ENCODE measurements at regions not wholly inside any gene's neighbourhood (a gene's known extent, or its start where the extent isn't known, plus 50 kb on each side); places are given as distances from the start of the nearest gene placed in this dataset.

DNA sequence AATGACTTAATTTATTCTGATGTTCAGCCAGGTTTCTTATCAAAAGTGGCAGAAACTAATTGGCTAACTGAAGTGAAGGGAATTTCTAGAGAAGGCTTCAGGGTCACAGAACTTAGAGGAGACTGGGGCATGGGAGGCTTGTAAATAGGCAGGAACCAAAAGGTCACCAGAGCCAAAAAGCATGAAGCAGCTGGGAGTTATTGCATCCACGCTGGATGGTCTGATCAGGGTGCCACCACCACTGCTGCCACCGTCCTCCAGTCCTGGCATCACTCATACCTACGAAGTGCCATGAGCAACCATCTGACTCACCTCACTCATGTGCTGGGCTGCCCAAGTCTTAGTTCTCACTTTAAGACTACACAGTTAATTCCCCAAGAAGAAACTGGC is 82.5 kb upstream of the DPH5 start:
- Histone ChIP-seq H3K4me1 (ENCODE audit: control insufficient read depth, insufficient read depth, low read length) (no peaks in the 10 kb centered on the region), H3K9me3 (ENCODE audit: control insufficient read depth, insufficient read depth, low read length) (no peaks in the 10 kb centered on the region), H3K9ac (ENCODE audit: low read depth, low read length) (no peak overlapping the region), H3K27me3 (ENCODE audit: control insufficient read depth, insufficient read depth, low read length) (no peaks in the 10 kb centered on the region), H3K4me3 (ENCODE audit: low read depth, low read length) (no peak overlapping the region), H3K27ac (ENCODE audit: low read depth, low read length) (no peak overlapping the region), H3K36me3 (ENCODE audit: control insufficient read depth, insufficient read depth, low read length) (no peaks in the 10 kb centered on the region)

DNA sequence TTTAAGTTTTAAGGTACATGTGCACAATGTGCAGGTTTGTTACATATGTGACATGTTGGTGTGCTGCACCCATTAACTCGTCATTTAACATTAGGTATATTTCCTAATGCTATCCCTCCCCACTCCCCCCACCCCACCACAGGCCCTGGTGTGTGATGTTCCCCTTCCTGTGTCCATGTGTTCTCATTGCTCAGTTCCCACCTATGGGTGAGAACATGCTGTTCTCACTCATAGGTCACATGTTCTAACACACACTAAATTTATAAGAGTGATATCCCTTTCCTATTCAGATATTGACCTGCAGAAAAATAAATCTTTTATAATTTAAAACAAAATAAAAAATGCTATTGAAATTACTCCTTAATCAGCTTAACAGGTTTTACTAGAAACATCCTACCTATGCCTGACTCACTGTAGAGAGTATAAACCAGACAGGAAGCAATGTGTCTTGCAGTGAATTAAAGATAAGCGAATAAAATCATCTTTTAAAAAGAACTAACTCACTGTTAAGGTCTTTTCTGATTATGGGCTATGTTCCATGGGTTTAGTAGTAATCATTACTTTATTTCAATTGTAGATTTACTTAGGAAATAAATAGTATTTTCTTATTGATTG is 82.0 kb upstream of the DPH5 start:
- H3K4me3 ChIP-seq (ENCODE audit: low read depth, low read length): no peak overlapping the region
- no peak overlapping the region for H3K27ac ChIP-seq (ENCODE audit: low read depth, low read length)
- no peaks in the 10 kb centered on the region for H3K36me3 ChIP-seq (ENCODE audit: control insufficient read depth, insufficient read depth, low read length)
- no peaks in the 10 kb centered on the region for H3K4me1 ChIP-seq (ENCODE audit: control insufficient read depth, insufficient read depth, low read length)
- H3K9me3 ChIP-seq (ENCODE audit: control insufficient read depth, insufficient read depth, low read length): no peaks in the 10 kb centered on the region
- no peak overlapping the region for H3K9ac ChIP-seq (ENCODE audit: low read depth, low read length)
- no peaks in the 10 kb centered on the region for H3K27me3 ChIP-seq (ENCODE audit: control insufficient read depth, insufficient read depth, low read length)

DNA sequence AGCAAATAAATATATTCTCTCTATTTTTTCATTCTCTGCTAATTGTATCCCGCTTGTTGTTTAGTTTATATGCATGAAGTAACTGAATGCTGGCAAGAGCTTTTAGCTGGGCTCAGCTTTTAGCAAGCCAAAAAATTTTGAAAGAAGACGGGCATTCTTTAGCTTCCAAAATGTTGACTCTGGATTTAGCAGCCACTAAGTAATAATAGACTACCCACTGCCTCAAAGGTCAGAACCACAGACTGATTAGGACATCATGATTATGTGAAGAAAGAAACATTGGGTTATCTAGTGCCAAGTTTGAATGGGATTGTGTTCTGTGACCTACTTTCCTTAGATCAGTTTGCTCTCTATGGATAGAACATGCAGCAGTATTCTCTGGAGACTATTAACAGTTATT is 80.3 kb upstream of the DPH5 start:
- Histone ChIP-seq H3K36me3 (ENCODE audit: control insufficient read depth, insufficient read depth, low read length) (no peaks in the 10 kb centered on the region), H3K9me3 (ENCODE audit: control insufficient read depth, insufficient read depth, low read length) (no peaks in the 10 kb centered on the region), H3K4me1 (ENCODE audit: control insufficient read depth, insufficient read depth, low read length) (no peaks in the 10 kb centered on the region), H3K27ac (ENCODE audit: low read depth, low read length) (no peak overlapping the region), H3K9ac (ENCODE audit: low read depth, low read length) (no peak overlapping the region), H3K4me3 (ENCODE audit: low read depth, low read length) (no peak overlapping the region), H3K27me3 (ENCODE audit: control insufficient read depth, insufficient read depth, low read length) (no peaks in the 10 kb centered on the region)

DNA sequence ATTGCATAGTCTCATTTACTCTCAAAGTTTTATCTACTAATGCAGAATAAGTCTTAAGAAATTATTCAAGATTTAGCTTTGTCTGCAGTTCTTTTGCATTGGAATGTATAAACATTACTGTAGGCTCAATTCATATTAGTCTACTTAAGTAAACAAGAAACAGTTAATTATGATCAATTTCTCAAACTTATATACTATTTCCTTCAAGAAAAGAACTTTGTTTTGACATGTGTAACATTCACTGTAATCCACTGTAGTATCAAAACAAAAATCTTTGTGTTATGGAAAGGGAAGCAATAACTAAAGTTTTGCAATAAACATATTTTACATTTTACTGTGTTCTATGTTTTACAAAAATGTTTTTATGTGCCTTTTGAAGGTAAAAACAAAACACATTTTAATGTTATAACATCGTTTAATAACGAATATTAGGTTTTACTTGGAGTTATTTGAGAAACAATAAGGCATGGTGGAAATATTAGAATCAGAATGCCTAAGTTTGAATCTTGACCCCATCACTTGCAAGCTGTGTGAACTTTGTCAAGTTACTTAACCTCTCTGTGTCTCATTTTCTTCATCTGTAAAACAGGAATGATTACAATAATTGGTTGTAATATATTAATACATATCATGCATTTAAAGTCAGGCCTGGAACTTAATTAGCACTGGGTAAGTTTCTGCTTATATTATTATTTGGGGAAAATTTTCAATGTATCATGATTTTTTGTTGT is 77.0 kb upstream of the DPH5 start:
- H3K9ac ChIP-seq (ENCODE audit: low read depth, low read length): no peak overlapping the region
- H3K4me3 ChIP-seq (ENCODE audit: low read depth, low read length): no peak overlapping the region
- H3K27ac ChIP-seq (ENCODE audit: low read depth, low read length): no peak overlapping the region
- H3K4me1 ChIP-seq (ENCODE audit: control insufficient read depth, insufficient read depth, low read length): no peaks in the 10 kb centered on the region
- no peaks in the 10 kb centered on the region for H3K36me3 ChIP-seq (ENCODE audit: control insufficient read depth, insufficient read depth, low read length)
- H3K27me3 ChIP-seq (ENCODE audit: control insufficient read depth, insufficient read depth, low read length): no peaks in the 10 kb centered on the region
- H3K9me3 ChIP-seq (ENCODE audit: control insufficient read depth, insufficient read depth, low read length): no peaks in the 10 kb centered on the region

- H3K4me1 ChIP-seq (ENCODE audit: control insufficient read depth, insufficient read depth, low read length): no peaks in the 10 kb centered on the region
- no peaks in the 10 kb centered on the region for H3K9me3 ChIP-seq (ENCODE audit: control insufficient read depth, insufficient read depth, low read length)
- H3K4me3 ChIP-seq (ENCODE audit: low read depth, low read length): no peak overlapping the region
- H3K27me3 ChIP-seq (ENCODE audit: control insufficient read depth, insufficient read depth, low read length): no peaks in the 10 kb centered on the region
- H3K9ac ChIP-seq (ENCODE audit: low read depth, low read length): no peak overlapping the region
- H3K27ac ChIP-seq (ENCODE audit: low read depth, low read length): no peak overlapping the region
- no peaks in the 10 kb centered on the region for H3K36me3 ChIP-seq (ENCODE audit: control insufficient read depth, insufficient read depth, low read length)
Observed at GRCh38 chr1:101101360-101101759, 75.8 kb upstream of the DPH5 start.

DNA sequence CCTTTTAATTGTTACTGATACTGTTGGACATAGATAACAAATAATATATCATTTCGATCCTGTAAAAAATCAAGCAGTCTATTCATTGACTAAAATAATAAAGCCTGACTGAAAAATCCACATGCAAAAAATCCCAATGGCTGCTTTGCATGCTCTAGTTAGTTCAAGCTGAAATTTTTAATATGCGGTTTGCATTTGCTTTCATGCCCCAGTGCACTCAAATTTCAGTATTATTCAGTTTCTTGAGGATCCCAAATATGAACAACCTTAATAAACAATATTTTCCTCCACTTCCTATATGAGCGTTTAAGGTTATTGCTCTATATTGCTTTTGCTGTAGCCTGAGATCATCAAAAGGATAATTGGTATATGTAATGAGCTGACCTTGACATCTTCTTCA is 75.1 kb upstream of the DPH5 start:
- H3K27ac ChIP-seq (ENCODE audit: low read depth, low read length): no peak overlapping the region
- H3K36me3 ChIP-seq (ENCODE audit: control insufficient read depth, insufficient read depth, low read length): no peaks in the 10 kb centered on the region
- no peaks in the 10 kb centered on the region for H3K27me3 ChIP-seq (ENCODE audit: control insufficient read depth, insufficient read depth, low read length)
- H3K9ac ChIP-seq (ENCODE audit: low read depth, low read length): no peak overlapping the region
- H3K4me3 ChIP-seq (ENCODE audit: low read depth, low read length): no peak overlapping the region
- no peaks in the 10 kb centered on the region for H3K9me3 ChIP-seq (ENCODE audit: control insufficient read depth, insufficient read depth, low read length)
- H3K4me1 ChIP-seq (ENCODE audit: control insufficient read depth, insufficient read depth, low read length): no peaks in the 10 kb centered on the region

- H3K4me3 ChIP-seq (ENCODE audit: low read depth, low read length): no peak overlapping the region
- H3K27ac ChIP-seq (ENCODE audit: low read depth, low read length): no peak overlapping the region
- no peaks in the 10 kb centered on the region for H3K4me1 ChIP-seq (ENCODE audit: control insufficient read depth, insufficient read depth, low read length)
- no peaks in the 10 kb centered on the region for H3K9me3 ChIP-seq (ENCODE audit: control insufficient read depth, insufficient read depth, low read length)
- H3K27me3 ChIP-seq (ENCODE audit: control insufficient read depth, insufficient read depth, low read length): no peaks in the 10 kb centered on the region
- H3K9ac ChIP-seq (ENCODE audit: low read depth, low read length): no peak overlapping the region
- no peaks in the 10 kb centered on the region for H3K36me3 ChIP-seq (ENCODE audit: control insufficient read depth, insufficient read depth, low read length)
Observed at GRCh38 chr1:101098907-101099306, 73.3 kb upstream of the DPH5 start.

- no peaks in the 10 kb centered on the region for H3K4me1 ChIP-seq (ENCODE audit: control insufficient read depth, insufficient read depth, low read length)
- H3K4me3 ChIP-seq (ENCODE audit: low read depth, low read length): no peak overlapping the region
- H3K27ac ChIP-seq (ENCODE audit: low read depth, low read length): no peak overlapping the region
- no peaks in the 10 kb centered on the region for H3K27me3 ChIP-seq (ENCODE audit: control insufficient read depth, insufficient read depth, low read length)
- no peaks in the 10 kb centered on the region for H3K9me3 ChIP-seq (ENCODE audit: control insufficient read depth, insufficient read depth, low read length)
- no peak overlapping the region for H3K9ac ChIP-seq (ENCODE audit: low read depth, low read length)
- no peaks in the 10 kb centered on the region for H3K36me3 ChIP-seq (ENCODE audit: control insufficient read depth, insufficient read depth, low read length)
Observed at GRCh38 chr1:101098327-101098726, 72.7 kb upstream of the DPH5 start.

- no peak overlapping the region for H3K4me3 ChIP-seq (ENCODE audit: low read depth, low read length)
- H3K9ac ChIP-seq (ENCODE audit: low read depth, low read length): no peak overlapping the region
- H3K9me3 ChIP-seq (ENCODE audit: control insufficient read depth, insufficient read depth, low read length): no peaks in the 10 kb centered on the region
- H3K36me3 ChIP-seq (ENCODE audit: control insufficient read depth, insufficient read depth, low read length): no peaks in the 10 kb centered on the region
- no peak overlapping the region for H3K27ac ChIP-seq (ENCODE audit: low read depth, low read length)
- no peaks in the 10 kb centered on the region for H3K4me1 ChIP-seq (ENCODE audit: control insufficient read depth, insufficient read depth, low read length)
- H3K27me3 ChIP-seq (ENCODE audit: control insufficient read depth, insufficient read depth, low read length): no peaks in the 10 kb centered on the region
Observed at GRCh38 chr1:101089613-101090338, 64.2 kb upstream of the DPH5 start.

DNA sequence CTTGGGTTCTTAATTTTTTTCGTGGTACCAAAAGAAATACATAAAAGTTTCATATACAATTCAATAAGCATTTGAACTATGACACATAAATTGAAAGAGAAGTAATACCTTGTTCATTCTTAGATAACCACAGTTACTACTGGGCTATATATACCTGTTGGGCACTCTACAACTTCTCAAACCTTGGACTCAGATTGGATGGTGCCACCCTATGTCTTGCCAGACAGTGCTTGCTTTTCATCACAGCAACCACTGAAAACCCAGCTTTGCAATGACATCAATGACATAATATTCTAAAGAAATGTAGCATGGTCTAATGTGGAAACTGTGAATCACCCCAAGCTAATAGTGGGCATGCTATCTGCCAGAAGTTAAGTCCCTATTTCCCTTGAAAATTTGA is 62.8 kb upstream of the DPH5 start:
- no peaks in the 10 kb centered on the region for H3K36me3 ChIP-seq (ENCODE audit: control insufficient read depth, insufficient read depth, low read length)
- H3K4me3 ChIP-seq (ENCODE audit: low read depth, low read length): no peak overlapping the region
- H3K9me3 ChIP-seq (ENCODE audit: control insufficient read depth, insufficient read depth, low read length): no peaks in the 10 kb centered on the region
- no peaks in the 10 kb centered on the region for H3K27me3 ChIP-seq (ENCODE audit: control insufficient read depth, insufficient read depth, low read length)
- no peak overlapping the region for H3K9ac ChIP-seq (ENCODE audit: low read depth, low read length)
- H3K27ac ChIP-seq (ENCODE audit: low read depth, low read length): no peak overlapping the region
- no peaks in the 10 kb centered on the region for H3K4me1 ChIP-seq (ENCODE audit: control insufficient read depth, insufficient read depth, low read length)

GRCh38 chr1:101086783-101087182 is 61.2 kb upstream of the DPH5 start:
- no peaks in the 10 kb centered on the region for H3K36me3 ChIP-seq (ENCODE audit: control insufficient read depth, insufficient read depth, low read length)
- H3K27ac ChIP-seq (ENCODE audit: low read depth, low read length): no peak overlapping the region
- no peaks in the 10 kb centered on the region for H3K4me1 ChIP-seq (ENCODE audit: control insufficient read depth, insufficient read depth, low read length)
- H3K9ac ChIP-seq (ENCODE audit: low read depth, low read length): no peak overlapping the region
- H3K27me3 ChIP-seq (ENCODE audit: control insufficient read depth, insufficient read depth, low read length): no peaks in the 10 kb centered on the region
- no peak overlapping the region for H3K4me3 ChIP-seq (ENCODE audit: low read depth, low read length)
- no peaks in the 10 kb centered on the region for H3K9me3 ChIP-seq (ENCODE audit: control insufficient read depth, insufficient read depth, low read length)

All from HUES48 (cell line).